Hepatocyte (in vitro differentiated cells): ENCODE measurements at regions not wholly inside any gene's neighbourhood (a gene's known extent, or its start where the extent isn't known, plus 50 kb on each side); places are given as distances from the start of the nearest gene placed in this dataset.

Experiments
- CTCF ChIP-seq: fragments of 200-600 bp; sonication (generic); IDR thresholded peaks from 2 replicates; pipeline ENCODE4 v1.5.1; 2016; ENCODE audit warnings: antibody characterized with exemption, mild to moderate bottlenecking; ENCODE audit not compliant: poor library complexity
- EZH2 ChIP-seq: fragments of 200-600 bp; sonication (generic); IDR thresholded peaks from 2 replicates; pipeline ENCODE4 v1.6.1; 2016; ENCODE audit warnings: antibody characterized with exemption, mild to moderate bottlenecking, borderline replicate concordance

- TF ChIP-seq CTCF = no peak
- TF ChIP-seq EZH2 = no peak
These were observed 302.4 kb downstream of the FAM47B start for GRCh38 chrX:35244796-35245508.
